HG02885 (cell line): ENCODE measurements at regions not wholly inside any gene's neighbourhood (a gene's known extent, or its start where the extent isn't known, plus 50 kb on each side); places are given as distances from the start of the nearest gene placed in this dataset.

Experiments used
- ATAC-seq: cut with Tn5 transposase; IDR thresholded peaks from one replicate; pipeline ENCODE4 v1.9.1; 2021; ENCODE audit warnings: mild to moderate bottlenecking; ENCODE audit not compliant: unreplicated experiment, poor library complexity

DNA sequence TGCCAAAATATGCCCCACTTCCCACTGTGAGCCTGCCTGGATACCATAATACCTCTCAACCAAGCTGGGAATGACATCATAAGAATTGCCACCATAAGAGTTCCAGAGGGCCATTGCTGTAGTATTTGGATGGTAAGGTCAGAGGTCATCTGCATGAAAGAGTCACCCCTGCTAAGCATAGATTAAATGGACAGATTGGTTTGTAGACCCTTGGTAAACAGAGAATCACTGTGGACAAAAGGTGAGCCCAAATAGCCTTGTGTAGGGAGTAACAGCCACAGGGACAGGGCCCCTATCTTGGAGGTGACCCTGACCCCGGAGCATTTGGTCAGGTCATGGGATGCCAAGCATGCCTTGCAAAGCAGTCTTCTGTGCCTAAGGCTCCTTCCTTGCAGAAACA, 129.7 kb downstream of the GPAM start:
- no peak for ATAC-seq

DNA sequence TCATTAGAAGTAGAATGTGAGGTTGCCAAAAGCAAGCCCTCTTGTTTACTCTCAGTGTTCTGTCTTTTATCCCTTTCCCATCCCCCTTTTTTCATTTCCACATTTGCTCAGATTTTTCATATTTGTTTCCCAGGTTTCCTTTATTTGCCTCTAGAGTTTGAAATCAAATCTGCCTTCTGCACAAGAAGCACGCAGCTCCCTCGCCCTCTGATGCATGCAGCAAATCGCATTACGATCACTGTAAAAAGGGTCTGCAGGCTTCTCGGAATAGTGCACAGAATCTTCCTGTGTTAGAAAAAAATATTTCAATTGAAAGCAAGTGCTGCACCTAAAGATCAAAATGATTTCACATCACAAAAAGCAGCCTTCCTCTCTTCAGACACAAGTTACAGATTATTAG, 129.0 kb downstream of the GPAM start:
- ATAC-seq: no peak

DNA sequence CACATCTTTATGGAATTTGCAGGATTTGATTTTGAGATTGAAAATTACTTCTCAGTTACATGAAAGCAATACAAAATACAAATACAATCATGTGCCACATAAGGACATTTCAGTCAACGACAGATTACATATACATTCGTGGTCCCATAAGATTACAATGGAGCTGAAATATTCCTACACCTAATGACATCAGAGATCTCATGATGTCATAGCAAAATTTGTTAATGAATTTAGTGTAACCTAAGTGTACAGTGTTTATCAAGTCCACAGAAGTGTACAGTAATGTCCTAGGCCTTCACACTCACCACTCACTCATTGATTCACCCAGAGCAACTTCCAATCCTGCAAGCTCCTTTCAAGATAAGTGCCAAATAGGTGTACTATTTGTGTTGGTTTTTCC, 126.5 kb downstream of the GPAM start:
- ATAC-seq: no peak

DNA sequence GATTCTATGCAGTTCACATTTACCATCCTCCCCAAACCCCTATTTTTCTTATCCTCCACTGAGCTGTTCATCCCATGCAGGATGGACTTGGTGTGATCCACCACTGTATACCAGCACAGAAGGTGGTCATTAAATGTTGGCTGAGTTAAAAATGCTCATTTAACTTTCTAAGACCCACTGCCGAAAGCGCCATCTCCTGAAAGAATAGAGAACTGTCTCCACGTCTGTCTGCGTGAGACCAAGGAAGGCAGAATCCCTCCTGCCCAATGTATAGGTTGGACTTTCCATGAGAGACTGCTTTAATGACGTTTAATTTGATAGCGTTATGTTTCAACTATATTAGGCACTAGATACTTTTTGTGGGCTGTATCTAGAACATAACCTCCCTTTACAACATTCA, 124.3 kb downstream of the GPAM start:
- no peak for ATAC-seq

DNA sequence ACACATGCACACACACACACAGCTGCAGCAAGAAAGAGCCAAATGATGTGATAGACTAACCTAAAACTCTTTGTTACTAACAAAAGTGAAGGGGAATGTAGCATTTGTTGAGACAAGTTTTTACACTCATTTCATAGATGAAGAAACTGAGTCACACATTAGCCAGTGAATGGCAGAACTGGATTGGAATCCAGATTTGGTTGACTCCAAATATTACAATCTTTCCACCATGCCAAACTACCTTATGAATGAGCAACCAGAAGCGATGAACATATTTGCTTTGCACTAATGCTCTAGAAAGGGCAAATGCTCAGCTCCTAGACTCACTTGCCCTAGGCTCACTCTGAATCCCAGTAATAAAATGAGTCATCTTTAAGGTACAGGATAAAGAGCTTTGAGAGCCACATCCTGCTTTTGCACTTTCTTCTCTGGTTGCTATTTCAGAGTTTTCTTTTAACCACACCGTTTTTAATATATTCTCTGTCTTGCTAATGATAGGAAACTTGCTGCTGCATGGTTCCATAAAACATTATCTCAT, 111.9 kb downstream of the GPAM start:
- ATAC-seq: no peak

DNA sequence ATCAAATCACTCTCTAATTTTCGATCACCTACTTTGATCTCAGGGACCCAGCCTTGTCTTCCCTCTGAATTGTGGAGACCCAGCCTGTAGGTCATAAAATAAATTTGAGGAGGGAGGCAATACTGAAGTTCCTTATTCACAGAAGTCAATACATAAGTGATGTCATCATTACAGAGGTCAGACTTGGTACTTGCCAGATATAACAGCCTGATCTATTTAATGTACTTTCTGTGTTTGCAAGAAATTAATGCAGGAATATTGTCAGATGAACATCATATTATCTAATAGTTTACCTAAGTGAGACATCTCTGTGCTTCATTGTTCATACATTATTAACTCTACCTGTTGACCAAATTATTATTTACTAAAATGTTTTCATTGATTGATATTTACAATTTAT, 105.6 kb downstream of the GPAM start:
- ATAC-seq: no peak

DNA sequence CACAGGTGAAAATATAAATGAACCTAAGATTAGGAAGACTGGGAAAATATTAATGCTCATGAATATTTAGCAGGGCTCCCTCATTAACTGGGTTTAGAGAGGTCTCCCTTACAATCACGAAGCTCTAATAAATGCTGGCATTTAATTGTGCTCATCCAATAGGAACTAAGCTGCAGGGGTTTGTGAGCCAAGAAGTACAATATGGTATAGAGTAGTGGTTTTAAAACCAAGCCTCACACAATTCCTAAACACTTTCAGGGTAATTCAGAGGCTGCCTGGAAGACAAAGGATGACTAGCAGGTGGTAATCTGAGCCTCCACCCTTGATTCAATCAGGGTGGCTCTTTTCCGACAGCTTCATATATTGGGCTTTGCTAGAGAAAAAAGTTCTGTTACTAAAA, 103.3 kb downstream of the GPAM start:
- ATAC-seq: no peak

DNA sequence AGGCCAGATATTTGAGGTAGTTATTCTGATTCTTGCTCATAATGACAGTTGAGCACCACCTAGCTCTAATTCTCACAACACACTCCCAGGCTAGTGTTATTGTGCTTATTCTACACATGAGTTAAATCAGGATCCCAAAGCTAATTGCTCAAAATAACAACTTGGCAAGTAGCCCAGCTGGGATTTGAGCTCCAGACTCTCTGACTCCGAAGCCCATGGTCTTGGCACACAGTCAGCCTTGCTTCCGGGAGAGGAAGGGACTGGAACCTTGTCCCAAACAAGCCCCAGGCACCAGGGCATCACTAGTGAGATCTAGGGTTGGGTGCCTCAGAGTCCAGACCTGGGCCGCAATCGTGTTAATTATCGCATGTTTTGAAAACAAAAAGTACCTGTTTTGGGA, 101.4 kb downstream of the GPAM start:
- ATAC-seq: no peak

DNA sequence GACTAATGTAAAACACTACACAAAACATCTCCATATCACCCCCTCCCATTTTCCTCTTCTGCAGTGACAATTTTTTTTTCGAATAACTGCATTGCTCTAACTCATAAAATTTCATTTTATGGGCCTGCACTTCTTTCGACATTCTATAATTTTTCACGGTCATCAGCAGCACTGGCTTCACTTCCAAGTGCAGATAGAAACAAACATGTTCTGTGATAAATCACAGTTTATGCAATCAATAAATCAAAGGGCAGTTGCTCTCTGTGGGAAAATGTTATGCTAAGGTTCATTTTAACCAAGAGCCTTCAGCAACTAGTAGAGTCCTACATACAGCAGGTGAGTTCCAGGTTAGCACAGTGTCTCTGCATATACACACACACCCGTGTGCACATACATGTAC, 100.1 kb downstream of the GPAM start:
- no peak for ATAC-seq

DNA sequence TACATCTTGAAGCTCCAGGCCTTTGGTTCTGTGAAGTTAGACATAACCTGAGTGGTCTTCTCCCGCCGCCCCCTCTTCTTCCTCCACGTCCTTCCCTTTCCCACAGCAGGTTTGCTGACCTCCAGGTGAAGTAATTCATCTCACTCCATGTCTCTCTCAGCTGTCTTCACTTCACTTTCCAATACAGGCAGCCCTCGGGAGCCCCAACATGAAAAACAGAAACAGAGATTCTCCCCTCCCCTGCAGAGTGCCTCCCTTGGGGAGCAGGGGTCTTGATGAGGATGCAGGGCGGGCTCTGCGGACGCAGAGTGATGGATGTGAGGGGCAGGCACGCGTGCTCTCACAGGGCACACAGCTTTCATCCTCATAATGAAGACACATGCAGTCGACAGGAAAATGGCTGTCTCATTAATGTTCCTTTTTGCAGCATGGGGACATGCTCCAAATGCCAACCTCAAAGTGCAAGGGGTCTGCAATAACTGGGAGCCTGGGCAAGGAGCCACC, 95.6 kb downstream of the GPAM start:
- no peak for ATAC-seq

DNA sequence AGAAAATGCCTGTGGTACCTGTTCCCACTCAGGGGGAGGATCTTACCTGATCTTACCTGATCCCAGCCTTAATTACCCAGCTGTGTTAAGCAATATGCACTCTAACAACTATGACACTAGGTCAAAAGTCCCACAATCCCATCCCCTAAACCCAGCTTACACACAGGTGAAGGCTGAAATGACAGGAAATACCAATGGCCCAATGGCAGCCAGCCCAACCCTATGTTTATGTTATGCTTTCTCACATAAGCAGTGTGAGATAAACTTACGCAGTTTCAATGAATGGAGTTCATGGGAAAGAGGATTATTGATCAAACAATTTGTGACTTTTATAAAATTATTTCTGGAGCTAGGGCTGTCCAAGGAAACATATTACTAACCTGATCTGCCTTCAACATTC, 91.9 kb downstream of the GPAM start:
- no peak for ATAC-seq

DNA sequence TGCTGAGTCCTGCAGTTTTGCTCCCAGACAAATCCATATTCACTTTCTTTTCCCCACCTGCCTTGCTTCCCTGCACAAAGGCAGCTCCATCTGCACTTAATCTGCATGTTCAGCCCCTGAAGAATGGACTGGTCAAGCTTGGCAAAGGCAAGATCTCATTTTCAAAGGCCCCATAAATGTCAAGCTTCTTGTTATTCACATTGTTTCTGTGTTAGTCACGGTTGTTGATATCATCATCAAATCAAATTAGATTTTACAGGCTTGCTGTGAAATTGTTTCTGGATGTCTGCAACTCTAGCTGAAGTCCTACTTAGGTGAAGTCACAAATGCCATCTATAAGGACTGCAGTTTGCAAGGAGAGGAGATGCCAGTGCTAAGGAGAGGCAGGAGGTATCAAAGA, 91.0 kb downstream of the GPAM start:
- no peak for ATAC-seq

DNA sequence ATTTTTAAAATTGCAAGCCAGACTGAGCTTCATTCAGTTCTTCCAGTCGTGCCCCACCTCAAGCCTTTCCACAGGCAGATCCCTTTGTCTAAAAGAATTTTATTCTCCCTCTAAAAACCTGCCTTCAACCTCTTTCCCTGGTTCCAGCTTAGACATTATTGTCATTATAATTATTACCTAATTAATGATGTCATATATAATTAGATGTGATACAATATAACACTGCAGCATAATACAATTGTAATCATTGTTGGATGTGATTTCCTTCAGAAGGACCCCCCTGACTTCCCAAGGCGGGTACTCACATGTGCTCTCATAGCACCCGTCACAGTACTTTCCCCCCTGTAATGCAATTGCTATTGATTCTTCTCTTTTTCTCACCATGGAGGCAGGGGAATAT, 88.6 kb downstream of the GPAM start:
- ATAC-seq: no peak

DNA sequence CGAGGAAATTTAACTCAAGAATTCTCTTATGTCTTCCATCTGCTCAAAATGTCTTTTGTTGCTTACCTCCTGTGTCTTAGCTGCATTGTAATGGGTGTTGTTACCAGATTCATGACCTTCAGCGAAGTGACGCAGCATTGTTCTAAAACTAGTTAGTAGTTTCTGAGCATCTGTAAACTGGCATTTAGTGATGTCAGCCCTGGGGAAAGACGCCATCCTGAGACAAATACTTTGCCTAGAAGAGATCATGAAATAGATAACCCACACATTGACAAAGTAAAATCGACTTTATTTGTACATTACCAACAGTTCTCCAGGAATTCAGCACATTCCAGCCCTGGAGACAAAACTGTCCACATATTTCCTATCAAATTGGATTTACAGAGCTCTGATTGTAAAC, 87.8 kb downstream of the GPAM start:
- no peak for ATAC-seq

DNA sequence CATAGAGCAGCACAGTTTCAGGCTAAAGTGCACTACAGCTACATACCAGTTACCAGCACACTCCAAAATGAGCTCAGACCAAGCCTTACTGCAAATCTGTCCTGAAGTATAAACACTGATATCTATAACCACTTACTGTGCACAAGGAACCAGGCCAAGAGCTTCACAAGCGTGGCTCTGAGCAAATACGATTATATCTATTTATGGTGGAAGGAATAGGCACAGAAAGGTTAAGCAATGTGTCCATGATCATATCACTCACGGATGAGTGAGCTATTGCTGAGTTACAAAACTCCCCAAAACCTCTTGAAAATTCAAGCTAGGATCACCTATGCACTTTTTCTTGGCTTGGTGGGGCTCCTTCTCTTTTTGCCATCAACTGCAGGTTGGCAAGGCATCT, 84.9 kb downstream of the GPAM start:
- no peak for ATAC-seq
